ENCODE measurements at regions not wholly inside any gene's neighbourhood (a gene's known extent, or its start where the extent isn't known, plus 50 kb on each side); places are given as distances from the start of the nearest gene placed in this dataset.

- DNase-seq (ENCODE audit: low spot score): no peak
- no peak for TF ChIP-seq CTCF (IDR thresholded peaks at IDR 0.05; ENCODE audit: extremely low read depth, missing control alignments)
Measured at GRCh38 chr2:34492561-34493455, 893.7 kb upstream of the FAM98A start.

GRCh38 chr2:34486965-34487364, 887.9 kb upstream of the FAM98A start:
- no peak for DNase-seq (ENCODE audit: low spot score)
- no peak for TF ChIP-seq CTCF (IDR thresholded peaks at IDR 0.05; ENCODE audit: extremely low read depth, missing control alignments)

GRCh38 chr2:34481542-34481941, 882.4 kb upstream of the FAM98A start:
- DNase-seq (ENCODE audit: low spot score): no peak
- TF ChIP-seq CTCF (IDR thresholded peaks at IDR 0.05; ENCODE audit: extremely low read depth, missing control alignments): no peak

- no peak for DNase-seq (ENCODE audit: low spot score)
- no peak for TF ChIP-seq CTCF (IDR thresholded peaks at IDR 0.05; ENCODE audit: extremely low read depth, missing control alignments)
Measured at GRCh38 chr2:34480366-34480765, 881.3 kb upstream of the FAM98A start.

- DNase-seq (ENCODE audit: low spot score): no peak
- TF ChIP-seq CTCF (IDR thresholded peaks at IDR 0.05; ENCODE audit: extremely low read depth, missing control alignments): no peak
Measured at GRCh38 chr2:34475156-34475555, 876.1 kb upstream of the FAM98A start.

- TF ChIP-seq CTCF (IDR thresholded peaks at IDR 0.05; ENCODE audit: extremely low read depth, missing control alignments): no peak
- no peak for DNase-seq (ENCODE audit: low spot score)
Measured at GRCh38 chr2:34474646-34475045, 875.5 kb upstream of the FAM98A start.

GRCh38 chr2:34447097-34447496, 848.0 kb upstream of the FAM98A start:
- no peak for DNase-seq (ENCODE audit: low spot score)
- TF ChIP-seq CTCF (IDR thresholded peaks at IDR 0.05; ENCODE audit: extremely low read depth, missing control alignments): no peak
